Erythroblast (primary cell): ENCODE measurements at regions not wholly inside any gene's neighbourhood (a gene's known extent, or its start where the extent isn't known, plus 50 kb on each side); places are given as distances from the start of the nearest gene placed in this dataset.

ENCODE experiments used
- GATA1 ChIP-seq: IDR thresholded peaks from 2 replicates; pipeline ENCODE4 v1.6.1; 2011; ENCODE audit warnings: low read depth, mild to moderate bottlenecking, control low read depth, low read length, moderate library complexity
- POLR2A ChIP-seq: IDR thresholded peaks from 2 replicates; pipeline ENCODE4 v1.6.1; 2011; ENCODE audit warnings: mild to moderate bottlenecking, low read length

DNA sequence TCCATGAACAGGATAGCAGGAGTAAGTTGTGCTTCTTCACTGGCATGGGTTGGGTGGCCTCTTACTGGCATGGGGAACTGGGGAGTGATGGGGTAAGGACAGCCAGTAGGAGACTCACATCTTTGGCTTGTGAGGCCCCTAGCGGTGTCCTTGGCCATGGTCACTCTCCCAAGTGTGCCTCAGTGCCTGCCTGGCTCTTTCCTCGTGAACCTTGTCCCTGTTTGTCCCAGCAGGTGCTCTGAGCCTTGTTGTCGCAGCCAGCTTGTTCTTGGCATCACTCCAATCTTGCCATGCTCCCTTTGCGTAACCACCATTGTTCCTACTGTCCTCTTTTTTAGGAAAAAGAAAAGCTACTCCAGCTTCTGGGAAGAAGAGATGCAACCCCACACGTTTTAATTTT, 53.6 kb upstream of the SDK2 start:
- TF ChIP-seq POLR2A (no peak), GATA1 (no peak)
